Esophagus muscularis mucosa (tissue), 4 donors: ENCODE measurements at regions not wholly inside any gene's neighbourhood (a gene's known extent, or its start where the extent isn't known, plus 50 kb on each side); places are given as distances from the start of the nearest gene placed in this dataset.

Experiments used
- CTCF ChIP-seq, 3 experiments: fragments of 200-600 bp in 2 of 3; fragments of 450-650 bp in 1 of 3; sonication (generic) in 2 of 3; IDR thresholded peaks; one replicate each; pipeline ENCODE4 v1.5.1; 2017 to 2019; ENCODE audit warnings: antibody characterized with exemption in 3 of 3, mild to moderate bottlenecking in 2 of 3, moderate library complexity in 1 of 3
- EP300 ChIP-seq: sonication (generic); formaldehyde crosslinking; IDR thresholded peaks from one replicate; pipeline ENCODE4 v1.6.1; 2017; ENCODE audit warnings: antibody characterized with exemption
- POLR2A ChIP-seq: fragments of 450-650 bp; IDR thresholded peaks from one replicate; pipeline ENCODE4 v1.6.1; 2017; ENCODE audit warnings: antibody characterized with exemption, moderate library complexity, mild to moderate bottlenecking, low read depth
- POLR2AphosphoS5 ChIP-seq, 2 donors: sonication (generic); formaldehyde crosslinking; IDR thresholded peaks; one replicate each; pipeline ENCODE4 v1.6.1; 2017; ENCODE audit warnings: antibody characterized with exemption in 2 of 2

- TF ChIP-seq CTCF (IDR thresholded peaks at IDR 0.05) (no peak), POLR2A (no peak), EP300 (no peak), POLR2AphosphoS5 (IDR thresholded peaks at IDR 0.05) (no peak)
Observed at GRCh38 chr10:128606055-128606454, 479.8 kb upstream of the MKI67 start.
